Osteoblast (primary cell): ENCODE measurements at regions not wholly inside any gene's neighbourhood (a gene's known extent, or its start where the extent isn't known, plus 50 kb on each side); places are given as distances from the start of the nearest gene placed in this dataset.
A peak's percentile ranks its signal among the peaks of the same experiment; 100 is the strongest.

Experiments
- DNase-seq: peaks from one replicate; pipeline ENCODE4 v3.0.0; 2011; ENCODE audit warnings: low spot score, mixed read lengths; ENCODE audit not compliant: insufficient read length; ENCODE audit errors: missing footprints
- H2AFZ ChIP-seq: 2 replicates; pipeline ENCODE4 v1.6.0; 2011; ENCODE audit warnings: mild to moderate bottlenecking, low read length
- H3K27ac ChIP-seq: 2 replicates; pipeline ENCODE4 v1.5.1; 2011; ENCODE audit warnings: mild to moderate bottlenecking, low read depth, low read length, moderate library complexity
- H3K27me3 ChIP-seq: 2 replicates; pipeline ENCODE4 v1.6.0; 2012; ENCODE audit warnings: mild to moderate bottlenecking, control low read depth, inconsistent platforms, low read length, moderate library complexity; ENCODE audit not compliant: insufficient read depth
- H3K36me3 ChIP-seq: 2 replicates; pipeline ENCODE4 v1.5.1; 2011; ENCODE audit warnings: mild to moderate bottlenecking, low read length, control low read depth, moderate library complexity; ENCODE audit not compliant: insufficient read depth
- H3K4me1 ChIP-seq: 2 replicates; pipeline ENCODE4 v1.5.1; 2011; ENCODE audit warnings: mild to moderate bottlenecking, low read length, control low read depth, moderate library complexity; ENCODE audit not compliant: insufficient read depth
- H3K4me2 ChIP-seq: 2 replicates; pipeline ENCODE4 v1.6.0; 2011; ENCODE audit warnings: mild to moderate bottlenecking, low read length; ENCODE audit not compliant: insufficient read depth
- H3K4me3 ChIP-seq: fragments of 200-600 bp; sonication (generic); 3 replicates; pipeline ENCODE4 v1.5.1; 2012; ENCODE audit warnings: mild to moderate bottlenecking, low read length, inconsistent platforms; ENCODE audit not compliant: insufficient read depth
- H3K79me2 ChIP-seq: 2 replicates; pipeline ENCODE4 v1.6.0; 2012; ENCODE audit warnings: mild to moderate bottlenecking, low read length, control low read depth, inconsistent platforms; ENCODE audit not compliant: insufficient read depth
- H3K9me3 ChIP-seq: 2 replicates; pipeline ENCODE4 v1.5.1; 2011; ENCODE audit warnings: low read depth, low read length, control low read depth
- H4K20me1 ChIP-seq: 2 replicates; pipeline ENCODE4 v1.6.0; 2012; ENCODE audit warnings: mild to moderate bottlenecking, low read length, control low read depth; ENCODE audit not compliant: insufficient read depth
- CTCF ChIP-seq: IDR thresholded peaks from 2 replicates; pipeline ENCODE4 v1.5.1; 2011; ENCODE audit warnings: mild to moderate bottlenecking, low read depth, low read length, moderate library complexity; ENCODE audit errors: extremely low read depth

DNA sequence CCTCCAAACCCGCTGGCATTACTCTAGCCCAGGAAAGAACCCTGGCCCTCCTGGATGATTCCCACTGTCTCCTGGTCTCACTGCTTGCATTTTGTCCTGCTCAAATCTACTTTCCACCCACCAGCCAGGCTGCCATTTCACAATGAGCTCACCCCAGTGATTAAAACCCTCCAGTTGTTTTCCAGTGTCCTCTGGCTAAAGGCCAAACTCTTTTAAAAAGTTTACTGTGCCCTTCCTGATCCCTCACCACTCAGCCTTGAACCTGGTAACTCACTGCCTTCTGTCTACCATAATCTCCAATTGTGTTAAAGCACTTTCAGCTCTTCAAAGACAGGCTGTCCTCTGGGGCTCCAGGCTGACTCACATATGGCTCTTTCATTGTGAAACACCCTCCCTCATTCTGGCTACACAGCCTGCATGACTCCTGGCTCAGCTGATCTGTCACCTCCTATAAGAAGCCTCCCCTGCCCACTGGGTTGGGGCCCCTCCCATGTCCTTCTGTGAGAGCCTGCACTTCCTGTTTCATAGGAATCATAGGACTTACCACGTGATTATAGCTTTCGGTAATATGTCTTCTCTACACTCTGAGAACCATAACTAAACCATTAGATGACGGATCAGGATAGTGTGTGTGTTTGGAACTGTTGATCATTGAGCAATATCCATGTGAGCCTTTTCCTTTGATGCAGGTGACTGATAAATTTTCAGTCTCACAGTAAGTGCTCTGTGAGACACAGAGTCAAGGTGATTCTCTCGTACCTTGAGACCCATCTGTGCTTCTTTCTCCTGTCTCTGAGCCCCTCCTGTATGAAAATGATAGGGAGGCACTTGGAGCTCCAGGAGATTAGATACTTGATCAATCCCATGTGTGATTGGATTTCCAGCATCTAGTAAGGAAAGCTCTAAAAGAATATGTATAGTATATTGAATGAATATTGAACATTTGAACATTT lies 590.8 kb upstream of the ID2 start:
- peak overlapping the region; percentile 69 for H2AFZ ChIP-seq
- H3K4me1 ChIP-seq = peaks cover 37% of the 10 kb centered on the region
- peak overlapping the region; percentile 41 for H3K27ac ChIP-seq
- no peaks in the 10 kb centered on the region for H3K79me2 ChIP-seq
- no peaks in the 10 kb centered on the region for H3K9me3 ChIP-seq
- no peak for TF ChIP-seq CTCF
- peak; percentile 94 for DNase-seq
- peak overlapping the region; percentile 45 for H3K4me2 ChIP-seq
- H3K36me3 ChIP-seq = no peaks in the 10 kb centered on the region
- H3K27me3 ChIP-seq = no peaks in the 10 kb centered on the region
- no peaks in the 10 kb centered on the region for H4K20me1 ChIP-seq
- peak overlapping the region; percentile 5 for H3K4me3 ChIP-seq

DNA sequence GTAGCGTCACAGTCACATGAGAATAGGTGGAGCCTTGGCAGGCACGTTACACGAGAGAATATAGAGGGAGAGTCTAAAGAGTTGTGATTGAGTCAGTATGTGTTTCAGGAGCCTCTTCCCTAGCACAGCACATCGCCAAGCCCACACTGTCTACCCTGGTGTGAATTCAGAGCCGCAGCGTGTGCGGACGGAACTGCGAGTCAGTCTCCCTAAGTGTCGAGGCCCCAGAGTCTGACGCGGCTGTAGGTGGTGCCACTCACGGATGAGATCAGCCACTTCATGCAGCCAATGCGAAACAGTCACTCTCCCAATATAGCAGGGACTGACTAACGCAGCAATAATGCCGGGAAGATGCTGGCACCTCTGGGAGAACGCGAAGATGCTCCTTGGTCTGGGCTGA lies 587.3 kb upstream of the ID2 start:
- Histone ChIP-seq H3K27me3 (no peaks in the 10 kb centered on the region), H3K4me1 (peaks cover 15% of the 10 kb centered on the region), H2AFZ (no peak overlapping the region), H3K4me2 (no peak overlapping the region), H3K4me3 (no peak overlapping the region), H3K27ac (no peak overlapping the region), H4K20me1 (no peaks in the 10 kb centered on the region), H3K36me3 (no peaks in the 10 kb centered on the region), H3K9me3 (no peaks in the 10 kb centered on the region), H3K79me2 (no peaks in the 10 kb centered on the region)
- no peak for DNase-seq
- no peak for TF ChIP-seq CTCF

DNA sequence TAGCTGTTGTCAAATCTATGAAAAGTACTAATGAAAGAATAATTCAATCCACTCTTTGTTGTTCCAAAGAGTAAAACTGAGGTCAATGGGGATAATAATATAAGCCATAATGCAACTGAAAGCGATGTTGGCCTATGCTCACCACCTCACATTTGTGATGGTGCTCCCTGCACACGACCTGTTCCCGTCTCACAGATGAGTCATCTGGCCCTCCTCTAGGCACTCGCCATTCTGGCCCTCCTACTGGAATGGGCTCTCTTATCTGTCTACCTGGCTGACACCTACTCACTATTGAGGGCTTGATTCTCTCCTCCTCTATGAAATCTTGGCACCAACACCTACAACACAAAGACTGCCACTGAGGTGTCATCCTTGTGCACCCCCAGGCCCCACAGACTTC lies 585.9 kb upstream of the ID2 start:
- no peak for DNase-seq
- Histone ChIP-seq H3K4me1 (peaks cover 3% of the 10 kb centered on the region), H3K27ac (no peak overlapping the region), H3K79me2 (no peaks in the 10 kb centered on the region), H3K4me3 (no peak overlapping the region), H3K27me3 (no peaks in the 10 kb centered on the region), H4K20me1 (no peaks in the 10 kb centered on the region), H3K9me3 (no peaks in the 10 kb centered on the region), H2AFZ (no peak overlapping the region), H3K4me2 (no peak overlapping the region), H3K36me3 (no peaks in the 10 kb centered on the region)
- TF ChIP-seq CTCF = no peak

- Histone ChIP-seq H3K27me3 (no peaks in the 10 kb centered on the region), H4K20me1 (no peaks in the 10 kb centered on the region), H3K4me3 (no peak overlapping the region), H3K4me2 (no peak overlapping the region), H3K36me3 (no peaks in the 10 kb centered on the region), H3K9me3 (no peaks in the 10 kb centered on the region), H3K79me2 (no peaks in the 10 kb centered on the region), H2AFZ (no peak overlapping the region), H3K27ac (no peak overlapping the region), H3K4me1 (no peaks in the 10 kb centered on the region)
- no peak for TF ChIP-seq CTCF
- DNase-seq = no peak
These were observed 585.4 kb upstream of the ID2 start for GRCh38 chr2:8096484-8096883.
